ENCODE measurements at regions not wholly inside any gene's neighbourhood (a gene's known extent, or its start where the extent isn't known, plus 50 kb on each side); places are given as distances from the start of the nearest gene placed in this dataset.

DNA sequence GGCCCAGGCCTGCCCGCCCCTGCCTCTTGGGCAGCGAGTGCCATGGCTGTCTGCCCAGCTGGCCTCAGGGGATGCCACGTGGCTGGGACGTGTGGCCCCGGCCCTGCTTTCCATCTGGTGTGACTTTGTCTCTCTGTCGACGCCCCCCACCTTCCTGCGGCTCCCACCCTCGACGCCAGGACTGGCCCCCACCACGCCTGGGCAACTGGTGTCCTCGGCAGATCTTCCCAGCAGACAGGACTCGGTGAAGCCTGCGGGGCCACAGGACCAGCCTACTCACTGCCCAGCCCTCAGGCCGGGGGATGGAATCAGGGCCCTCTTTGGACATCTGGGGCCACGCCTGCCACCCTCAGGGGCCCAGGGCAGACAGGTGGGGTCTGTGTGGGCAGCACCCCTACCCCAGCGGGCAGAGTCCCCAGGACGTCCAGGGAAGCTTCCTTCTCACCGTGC lies 55.1 kb downstream of the UNCX start:
- TF ChIP-seq, protein P1, sequence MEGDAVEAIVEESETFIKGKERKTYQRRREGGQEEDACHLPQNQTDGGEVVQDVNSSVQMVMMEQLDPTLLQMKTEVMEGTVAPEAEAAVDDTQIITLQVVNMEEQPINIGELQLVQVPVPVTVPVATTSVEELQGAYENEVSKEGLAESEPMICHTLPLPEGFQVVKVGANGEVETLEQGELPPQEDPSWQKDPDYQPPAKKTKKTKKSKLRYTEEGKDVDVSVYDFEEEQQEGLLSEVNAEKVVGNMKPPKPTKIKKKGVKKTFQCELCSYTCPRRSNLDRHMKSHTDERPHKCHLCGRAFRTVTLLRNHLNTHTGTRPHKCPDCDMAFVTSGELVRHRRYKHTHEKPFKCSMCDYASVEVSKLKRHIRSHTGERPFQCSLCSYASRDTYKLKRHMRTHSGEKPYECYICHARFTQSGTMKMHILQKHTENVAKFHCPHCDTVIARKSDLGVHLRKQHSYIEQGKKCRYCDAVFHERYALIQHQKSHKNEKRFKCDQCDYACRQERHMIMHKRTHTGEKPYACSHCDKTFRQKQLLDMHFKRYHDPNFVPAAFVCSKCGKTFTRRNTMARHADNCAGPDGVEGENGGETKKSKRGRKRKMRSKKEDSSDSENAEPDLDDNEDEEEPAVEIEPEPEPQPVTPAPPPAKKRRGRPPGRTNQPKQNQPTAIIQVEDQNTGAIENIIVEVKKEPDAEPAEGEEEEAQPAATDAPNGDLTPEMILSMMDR (IDR thresholded peaks at IDR 0.05) = no peak
- no peak for TF ChIP-seq ZFX (IDR thresholded peaks at IDR 0.05; ENCODE audit: borderline replicate concordance)
